Uterus (tissue), 2 donors: ENCODE measurements at regions not wholly inside any gene's neighbourhood (a gene's known extent, or its start where the extent isn't known, plus 50 kb on each side); places are given as distances from the start of the nearest gene placed in this dataset.
"Not testable (repeated sequence)": the region's sequence is repeated elsewhere in the genome, so short reads cannot be mapped to it uniquely, and the experiment has no call there.

Source experiments
- POLR2A ChIP-seq, 2 donors: fragments of 450-650 bp; IDR thresholded peaks; one replicate each; pipeline ENCODE4 v1.6.1; 2016; ENCODE audit warnings: antibody characterized with exemption in 2 of 2, mild to moderate bottlenecking in 1 of 2, moderate library complexity in 1 of 2
- TF ChIP-seq, protein P1 (sequence below), 4 experiments: fragments of 200-600 bp in 2 of 4; fragments of 450-650 bp in 2 of 4; sonication (generic) in 2 of 4; IDR thresholded peaks; one replicate each; pipeline ENCODE4 v1.5.1; 2016 to 2019; ENCODE audit warnings: antibody characterized with exemption in 4 of 4, mild to moderate bottlenecking in 2 of 4, moderate library complexity in 1 of 4

DNA sequence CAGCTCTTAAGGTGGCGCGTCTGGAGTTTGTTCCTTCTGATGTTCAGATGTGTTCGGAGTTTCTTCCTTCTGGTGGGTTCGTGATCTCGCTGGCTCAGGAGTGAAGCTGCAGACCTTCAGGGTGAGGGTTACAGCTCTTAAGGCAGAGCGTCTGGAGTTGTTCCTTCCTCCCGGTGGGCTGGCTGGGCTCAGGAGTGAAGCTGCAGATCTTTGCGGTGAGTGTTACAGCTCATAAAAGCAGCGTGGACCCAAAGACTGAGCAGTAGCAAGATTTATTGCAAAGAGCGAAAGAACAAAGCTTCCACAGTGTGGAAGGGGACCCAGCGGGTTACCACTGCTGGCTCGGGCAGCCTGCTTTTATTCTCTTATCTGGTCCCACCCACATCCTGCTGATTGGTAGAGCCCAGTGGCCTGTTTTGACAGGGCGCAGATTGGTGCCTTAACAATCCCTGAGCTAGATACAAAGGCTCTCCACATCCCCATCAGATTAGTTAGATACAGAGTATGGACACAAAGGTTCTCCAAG lies 244.3 kb downstream of the PLA2G4A start:
- TF ChIP-seq, protein P1, sequence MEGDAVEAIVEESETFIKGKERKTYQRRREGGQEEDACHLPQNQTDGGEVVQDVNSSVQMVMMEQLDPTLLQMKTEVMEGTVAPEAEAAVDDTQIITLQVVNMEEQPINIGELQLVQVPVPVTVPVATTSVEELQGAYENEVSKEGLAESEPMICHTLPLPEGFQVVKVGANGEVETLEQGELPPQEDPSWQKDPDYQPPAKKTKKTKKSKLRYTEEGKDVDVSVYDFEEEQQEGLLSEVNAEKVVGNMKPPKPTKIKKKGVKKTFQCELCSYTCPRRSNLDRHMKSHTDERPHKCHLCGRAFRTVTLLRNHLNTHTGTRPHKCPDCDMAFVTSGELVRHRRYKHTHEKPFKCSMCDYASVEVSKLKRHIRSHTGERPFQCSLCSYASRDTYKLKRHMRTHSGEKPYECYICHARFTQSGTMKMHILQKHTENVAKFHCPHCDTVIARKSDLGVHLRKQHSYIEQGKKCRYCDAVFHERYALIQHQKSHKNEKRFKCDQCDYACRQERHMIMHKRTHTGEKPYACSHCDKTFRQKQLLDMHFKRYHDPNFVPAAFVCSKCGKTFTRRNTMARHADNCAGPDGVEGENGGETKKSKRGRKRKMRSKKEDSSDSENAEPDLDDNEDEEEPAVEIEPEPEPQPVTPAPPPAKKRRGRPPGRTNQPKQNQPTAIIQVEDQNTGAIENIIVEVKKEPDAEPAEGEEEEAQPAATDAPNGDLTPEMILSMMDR (IDR thresholded peaks at IDR 0.05): not testable (repeated sequence)
- TF ChIP-seq POLR2A (IDR thresholded peaks at IDR 0.05): not testable (repeated sequence)
